WTC11 (cell line): ENCODE measurements at regions not wholly inside any gene's neighbourhood (a gene's known extent, or its start where the extent isn't known, plus 50 kb on each side); places are given as distances from the start of the nearest gene placed in this dataset.

Source experiments
- ATAC-seq: fragments of 200-7000 bp; cut with Tn5 transposase; 2 replicates; pipeline ENCODE4 v1.10.0; 2021; ENCODE audit warnings: mild to moderate bottlenecking, moderate library complexity
- CTCF ChIA-PET: fragments of 300-600 bp; sonication (Branson Sonifier 250); formaldehyde crosslinking; loops from one replicate; lab custom pipeline; 2021; ENCODE audit warnings: antibody characterized with exemption; lab: Charles Lee
- POLR2A ChIA-PET: fragments of 350-600 bp; sonication (Branson Sonifier 250); formaldehyde crosslinking; loops from one replicate; lab custom pipeline; 2021; ENCODE audit warnings: antibody characterized with exemption; lab: Charles Lee
- DNase-seq: peaks from one replicate; pipeline ENCODE4 v3.0.0; 2021; ENCODE audit warnings: low spot score
- H3K27ac Mint-ChIP-seq: 2 replicates; pipeline ENCODE4 v1.8.0; 2021; ENCODE audit warnings: mixed read lengths
- H3K27me3 Mint-ChIP-seq: 2 replicates; pipeline ENCODE4 v1.8.0; 2021; ENCODE audit warnings: low read depth, mild to moderate bottlenecking, moderate library complexity, mixed read lengths
- H3K36me3 Mint-ChIP-seq: 2 replicates; pipeline ENCODE4 v1.8.0; 2021; ENCODE audit warnings: mixed read lengths
- H3K4me1 Mint-ChIP-seq: 2 replicates; pipeline ENCODE4 v1.8.0; 2022; ENCODE audit warnings: mixed read lengths
- H3K4me3 Mint-ChIP-seq: 2 replicates; pipeline ENCODE4 v1.8.0; 2021; ENCODE audit warnings: mild to moderate bottlenecking, moderate library complexity, mixed read lengths
- H3K9me3 Mint-ChIP-seq: 2 replicates; pipeline ENCODE4 v1.8.0; 2021; ENCODE audit warnings: mixed read lengths
- ELF4 ChIP-seq: sonication (generic); formaldehyde crosslinking; IDR thresholded peaks from 2 replicates; pipeline ENCODE4 v1.8.1; 2022; ENCODE audit warnings: low read depth, mild to moderate bottlenecking, moderate library complexity, missing genetic modification reagents
- GTF2I ChIP-seq: fragments of 250-450 bp; sonication (Bioruptor Pico); conservative IDR thresholded peaks from 2 replicates; pipeline ENCODE4 v1.4.0; 2021; ENCODE audit warnings: mild to moderate bottlenecking
- JAZF1 ChIP-seq: fragments of 250-450 bp; sonication (Bioruptor Pico); IDR thresholded peaks from 2 replicates; pipeline ENCODE4 v1.9.0; 2021; ENCODE audit warnings: moderate library complexity, mild to moderate bottlenecking, inconsistent platforms
- MYBL2 ChIP-seq: sonication (generic); formaldehyde crosslinking; IDR thresholded peaks from 2 replicates; pipeline ENCODE4 v1.8.1; 2023; ENCODE audit warnings: mild to moderate bottlenecking, moderate library complexity, missing genetic modification reagents
- ZNF138 ChIP-seq: sonication (generic); formaldehyde crosslinking; conservative IDR thresholded peaks from 2 replicates; pipeline ENCODE4 v1.8.1; 2022; ENCODE audit warnings: mild to moderate bottlenecking, moderate library complexity, missing genetic modification reagents
- TF ChIP-seq, protein P1 (sequence below): fragments of 250-450 bp; sonication (Bioruptor Pico); IDR thresholded peaks from 2 replicates; pipeline ENCODE4 v2.1.2; 2022; ENCODE audit warnings: mild to moderate bottlenecking, moderate library complexity
- TF ChIP-seq, protein P2 (sequence below): sonication (generic); formaldehyde crosslinking; IDR thresholded peaks from 2 replicates; pipeline ENCODE4 v1.8.1; 2023; ENCODE audit warnings: mild to moderate bottlenecking, missing genetic modification reagents
- TF ChIP-seq, protein P3 (sequence below): fragments of 250-450 bp; sonication (Bioruptor Pico); IDR thresholded peaks from 2 replicates; pipeline ENCODE4 v1.9.0; 2021; ENCODE audit warnings: mild to moderate bottlenecking
- TF ChIP-seq, protein P4 (sequence below): sonication (generic); formaldehyde crosslinking; IDR thresholded peaks from 2 replicates; pipeline ENCODE4 v1.8.1; 2023; ENCODE audit warnings: mild to moderate bottlenecking, moderate library complexity, missing genetic modification reagents
- TF ChIP-seq, protein P5 (sequence below): sonication (generic); formaldehyde crosslinking; IDR thresholded peaks from 2 replicates; pipeline ENCODE4 v1.8.1; 2023; ENCODE audit warnings: mild to moderate bottlenecking, missing genetic modification reagents
- TF ChIP-seq, protein P6 (sequence below): sonication (generic); formaldehyde crosslinking; IDR thresholded peaks from 2 replicates; pipeline ENCODE4 v1.8.1; 2022; ENCODE audit warnings: mild to moderate bottlenecking, missing genetic modification reagents, moderate library complexity, borderline replicate concordance
- TF ChIP-seq, protein P7 (sequence below): sonication (generic); formaldehyde crosslinking; IDR thresholded peaks from 2 replicates; pipeline ENCODE4 v1.8.0; 2022; ENCODE audit warnings: mild to moderate bottlenecking, missing genetic modification reagents

DNA sequence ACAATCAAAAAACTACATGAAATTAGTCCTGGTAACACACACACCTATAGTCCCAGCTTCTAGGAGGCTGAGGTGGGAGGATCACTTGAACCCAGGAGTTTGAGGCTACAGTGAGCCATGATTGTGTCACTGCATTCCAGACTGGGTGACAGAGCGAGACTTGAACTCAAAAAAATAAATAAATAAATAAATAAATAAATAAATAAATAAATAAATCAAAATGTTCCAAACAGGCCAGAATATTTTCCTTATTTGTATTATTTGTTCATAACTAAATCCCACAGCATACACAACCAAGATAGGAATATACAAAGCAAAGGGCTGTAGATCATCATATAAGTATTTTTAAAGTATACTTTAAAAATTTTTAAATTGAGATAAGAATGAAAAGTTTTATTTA is 537.2 kb upstream of the CDH8 start:
- ATAC-seq (no peak), DNase-seq (no peak)
- H3K27ac Mint-ChIP-seq = no peak overlapping the region
- H3K9me3 Mint-ChIP-seq = peaks cover 3% of the 10 kb centered on the region; the same call in 1 of the 2 replicates
- no peaks in the 10 kb centered on the region for H3K4me1 Mint-ChIP-seq
- no peak overlapping the region for H3K4me3 Mint-ChIP-seq
- ChIA-PET POLR2A (no interaction called here), CTCF (no interaction called here)
- TF ChIP-seq ZNF138 (no peak), JAZF1 (CRISPR knock-in tag) (no peak), ELF4 (CRISPR knock-in tag) (no peak), MYBL2 (no peak)
- TF ChIP-seq, protein P1, sequence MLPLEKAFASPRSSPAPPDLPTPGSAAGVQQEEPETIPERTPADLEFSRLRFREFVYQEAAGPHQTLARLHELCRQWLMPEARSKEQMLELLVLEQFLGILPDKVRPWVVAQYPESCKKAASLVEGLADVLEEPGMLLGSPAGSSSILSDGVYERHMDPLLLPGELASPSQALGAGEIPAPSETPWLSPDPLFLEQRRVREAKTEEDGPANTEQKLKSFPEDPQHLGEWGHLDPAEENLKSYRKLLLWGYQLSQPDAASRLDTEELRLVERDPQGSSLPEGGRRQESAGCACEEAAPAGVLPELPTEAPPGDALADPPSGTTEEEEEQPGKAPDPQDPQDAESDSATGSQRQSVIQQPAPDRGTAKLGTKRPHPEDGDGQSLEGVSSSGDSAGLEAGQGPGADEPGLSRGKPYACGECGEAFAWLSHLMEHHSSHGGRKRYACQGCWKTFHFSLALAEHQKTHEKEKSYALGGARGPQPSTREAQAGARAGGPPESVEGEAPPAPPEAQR = no peak
- TF ChIP-seq, protein P2, sequence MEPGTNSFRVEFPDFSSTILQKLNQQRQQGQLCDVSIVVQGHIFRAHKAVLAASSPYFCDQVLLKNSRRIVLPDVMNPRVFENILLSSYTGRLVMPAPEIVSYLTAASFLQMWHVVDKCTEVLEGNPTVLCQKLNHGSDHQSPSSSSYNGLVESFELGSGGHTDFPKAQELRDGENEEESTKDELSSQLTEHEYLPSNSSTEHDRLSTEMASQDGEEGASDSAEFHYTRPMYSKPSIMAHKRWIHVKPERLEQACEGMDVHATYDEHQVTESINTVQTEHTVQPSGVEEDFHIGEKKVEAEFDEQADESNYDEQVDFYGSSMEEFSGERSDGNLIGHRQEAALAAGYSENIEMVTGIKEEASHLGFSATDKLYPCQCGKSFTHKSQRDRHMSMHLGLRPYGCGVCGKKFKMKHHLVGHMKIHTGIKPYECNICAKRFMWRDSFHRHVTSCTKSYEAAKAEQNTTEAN = no peak
- TF ChIP-seq, protein P3, sequence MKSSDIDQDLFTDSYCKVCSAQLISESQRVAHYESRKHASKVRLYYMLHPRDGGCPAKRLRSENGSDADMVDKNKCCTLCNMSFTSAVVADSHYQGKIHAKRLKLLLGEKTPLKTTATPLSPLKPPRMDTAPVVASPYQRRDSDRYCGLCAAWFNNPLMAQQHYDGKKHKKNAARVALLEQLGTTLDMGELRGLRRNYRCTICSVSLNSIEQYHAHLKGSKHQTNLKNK = no peak
- TF ChIP-seq, protein P4, sequence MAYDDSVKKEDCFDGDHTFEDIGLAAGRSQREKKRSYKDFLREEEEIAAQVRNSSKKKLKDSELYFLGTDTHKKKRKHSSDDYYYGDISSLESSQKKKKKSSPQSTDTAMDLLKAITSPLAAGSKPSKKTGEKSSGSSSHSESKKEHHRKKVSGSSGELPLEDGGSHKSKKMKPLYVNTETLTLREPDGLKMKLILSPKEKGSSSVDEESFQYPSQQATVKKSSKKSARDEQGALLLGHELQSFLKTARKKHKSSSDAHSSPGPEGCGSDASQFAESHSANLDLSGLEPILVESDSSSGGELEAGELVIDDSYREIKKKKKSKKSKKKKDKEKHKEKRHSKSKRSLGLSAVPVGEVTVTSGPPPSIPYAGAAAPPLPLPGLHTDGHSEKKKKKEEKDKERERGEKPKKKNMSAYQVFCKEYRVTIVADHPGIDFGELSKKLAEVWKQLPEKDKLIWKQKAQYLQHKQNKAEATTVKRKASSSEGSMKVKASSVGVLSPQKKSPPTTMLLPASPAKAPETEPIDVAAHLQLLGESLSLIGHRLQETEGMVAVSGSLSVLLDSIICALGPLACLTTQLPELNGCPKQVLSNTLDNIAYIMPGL (CRISPR knock-in tag) = no peak
- TF ChIP-seq, protein P5, sequence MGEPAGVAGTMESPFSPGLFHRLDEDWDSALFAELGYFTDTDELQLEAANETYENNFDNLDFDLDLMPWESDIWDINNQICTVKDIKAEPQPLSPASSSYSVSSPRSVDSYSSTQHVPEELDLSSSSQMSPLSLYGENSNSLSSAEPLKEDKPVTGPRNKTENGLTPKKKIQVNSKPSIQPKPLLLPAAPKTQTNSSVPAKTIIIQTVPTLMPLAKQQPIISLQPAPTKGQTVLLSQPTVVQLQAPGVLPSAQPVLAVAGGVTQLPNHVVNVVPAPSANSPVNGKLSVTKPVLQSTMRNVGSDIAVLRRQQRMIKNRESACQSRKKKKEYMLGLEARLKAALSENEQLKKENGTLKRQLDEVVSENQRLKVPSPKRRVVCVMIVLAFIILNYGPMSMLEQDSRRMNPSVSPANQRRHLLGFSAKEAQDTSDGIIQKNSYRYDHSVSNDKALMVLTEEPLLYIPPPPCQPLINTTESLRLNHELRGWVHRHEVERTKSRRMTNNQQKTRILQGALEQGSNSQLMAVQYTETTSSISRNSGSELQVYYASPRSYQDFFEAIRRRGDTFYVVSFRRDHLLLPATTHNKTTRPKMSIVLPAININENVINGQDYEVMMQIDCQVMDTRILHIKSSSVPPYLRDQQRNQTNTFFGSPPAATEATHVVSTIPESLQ (CRISPR knock-in tag) = no peak
- no peaks in the 10 kb centered on the region for H3K36me3 Mint-ChIP-seq
- no peaks in the 10 kb centered on the region for H3K27me3 Mint-ChIP-seq

DNA sequence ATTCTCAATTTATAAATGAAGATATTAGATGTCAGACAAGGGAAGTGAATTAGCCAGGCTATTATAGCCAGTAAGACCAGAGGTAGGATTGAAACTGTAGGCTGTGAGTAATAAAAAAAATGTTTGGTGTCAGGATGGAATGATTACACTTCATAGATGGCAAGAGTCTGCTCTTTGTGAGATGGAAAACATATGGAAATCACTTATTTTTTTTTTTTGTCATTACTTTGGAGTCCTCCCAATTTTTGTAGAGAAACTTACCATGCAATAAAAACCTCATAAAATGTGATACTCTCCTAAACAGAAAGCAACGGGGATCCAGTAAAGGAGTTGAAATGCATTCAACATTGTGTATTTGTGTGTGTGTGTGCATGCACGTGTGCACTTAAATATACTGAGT is 532.7 kb upstream of the CDH8 start:
- DNase-seq (no peak), ATAC-seq (no peak)
- ChIA-PET CTCF (no interaction called here), POLR2A (no interaction called here)
- Mint-ChIP-seq H3K36me3 (no peaks in the 10 kb centered on the region), H3K27me3 (no peaks in the 10 kb centered on the region), H3K9me3 (no peaks in the 10 kb centered on the region), H3K27ac (no peak overlapping the region), H3K4me1 (no peaks in the 10 kb centered on the region), H3K4me3 (no peak overlapping the region)
- no peak for TF ChIP-seq GTF2I (CRISPR knock-in tag)
- TF ChIP-seq, protein P6, sequence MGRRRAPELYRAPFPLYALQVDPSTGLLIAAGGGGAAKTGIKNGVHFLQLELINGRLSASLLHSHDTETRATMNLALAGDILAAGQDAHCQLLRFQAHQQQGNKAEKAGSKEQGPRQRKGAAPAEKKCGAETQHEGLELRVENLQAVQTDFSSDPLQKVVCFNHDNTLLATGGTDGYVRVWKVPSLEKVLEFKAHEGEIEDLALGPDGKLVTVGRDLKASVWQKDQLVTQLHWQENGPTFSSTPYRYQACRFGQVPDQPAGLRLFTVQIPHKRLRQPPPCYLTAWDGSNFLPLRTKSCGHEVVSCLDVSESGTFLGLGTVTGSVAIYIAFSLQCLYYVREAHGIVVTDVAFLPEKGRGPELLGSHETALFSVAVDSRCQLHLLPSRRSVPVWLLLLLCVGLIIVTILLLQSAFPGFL (CRISPR knock-in tag) = no peak
- TF ChIP-seq, protein P1 = no peak
- TF ChIP-seq, protein P7, sequence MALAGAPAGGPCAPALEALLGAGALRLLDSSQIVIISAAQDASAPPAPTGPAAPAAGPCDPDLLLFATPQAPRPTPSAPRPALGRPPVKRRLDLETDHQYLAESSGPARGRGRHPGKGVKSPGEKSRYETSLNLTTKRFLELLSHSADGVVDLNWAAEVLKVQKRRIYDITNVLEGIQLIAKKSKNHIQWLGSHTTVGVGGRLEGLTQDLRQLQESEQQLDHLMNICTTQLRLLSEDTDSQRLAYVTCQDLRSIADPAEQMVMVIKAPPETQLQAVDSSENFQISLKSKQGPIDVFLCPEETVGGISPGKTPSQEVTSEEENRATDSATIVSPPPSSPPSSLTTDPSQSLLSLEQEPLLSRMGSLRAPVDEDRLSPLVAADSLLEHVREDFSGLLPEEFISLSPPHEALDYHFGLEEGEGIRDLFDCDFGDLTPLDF (CRISPR knock-in tag) = no peak
